VCaP (cell line): ENCODE measurements at regions not wholly inside any gene's neighbourhood (a gene's known extent, or its start where the extent isn't known, plus 50 kb on each side); places are given as distances from the start of the nearest gene placed in this dataset.

ENCODE experiments used
- H3K27ac ChIP-seq: fragments of 450-650 bp; 2 replicates; pipeline ENCODE4 v1.5.1; 2017
- TF ChIP-seq, protein P1 (sequence below): fragments of 450-650 bp; conservative IDR thresholded peaks from 2 replicates; pipeline ENCODE4 v1.5.1; 2017; ENCODE audit warnings: mild to moderate bottlenecking, moderate library complexity

- no peak overlapping the region for H3K27ac ChIP-seq
- TF ChIP-seq, protein P1, sequence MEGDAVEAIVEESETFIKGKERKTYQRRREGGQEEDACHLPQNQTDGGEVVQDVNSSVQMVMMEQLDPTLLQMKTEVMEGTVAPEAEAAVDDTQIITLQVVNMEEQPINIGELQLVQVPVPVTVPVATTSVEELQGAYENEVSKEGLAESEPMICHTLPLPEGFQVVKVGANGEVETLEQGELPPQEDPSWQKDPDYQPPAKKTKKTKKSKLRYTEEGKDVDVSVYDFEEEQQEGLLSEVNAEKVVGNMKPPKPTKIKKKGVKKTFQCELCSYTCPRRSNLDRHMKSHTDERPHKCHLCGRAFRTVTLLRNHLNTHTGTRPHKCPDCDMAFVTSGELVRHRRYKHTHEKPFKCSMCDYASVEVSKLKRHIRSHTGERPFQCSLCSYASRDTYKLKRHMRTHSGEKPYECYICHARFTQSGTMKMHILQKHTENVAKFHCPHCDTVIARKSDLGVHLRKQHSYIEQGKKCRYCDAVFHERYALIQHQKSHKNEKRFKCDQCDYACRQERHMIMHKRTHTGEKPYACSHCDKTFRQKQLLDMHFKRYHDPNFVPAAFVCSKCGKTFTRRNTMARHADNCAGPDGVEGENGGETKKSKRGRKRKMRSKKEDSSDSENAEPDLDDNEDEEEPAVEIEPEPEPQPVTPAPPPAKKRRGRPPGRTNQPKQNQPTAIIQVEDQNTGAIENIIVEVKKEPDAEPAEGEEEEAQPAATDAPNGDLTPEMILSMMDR = no peak
Observed at GRCh38 chr12:58359084-58359483, 417.7 kb downstream of the ATP23 start.

DNA sequence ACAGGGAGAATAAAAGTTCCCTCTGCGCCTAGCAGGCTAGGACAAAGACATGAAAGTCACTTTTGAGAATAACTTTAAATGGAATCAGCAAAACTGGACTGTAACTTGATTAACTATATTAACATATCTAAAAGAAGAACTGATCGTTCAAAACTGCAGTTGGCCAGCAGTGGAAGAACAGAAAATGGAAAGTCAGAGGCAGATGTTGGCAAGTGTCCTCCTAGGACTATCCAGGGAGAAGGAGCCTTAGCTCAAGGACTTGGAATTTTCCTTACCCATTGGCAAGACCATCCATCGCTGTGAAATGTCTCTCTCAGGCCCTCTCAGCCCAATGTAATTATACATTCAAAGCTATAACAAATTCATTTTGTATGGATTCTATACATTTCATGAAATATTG is 419.7 kb downstream of the ATP23 start:
- no peak overlapping the region for H3K27ac ChIP-seq
- TF ChIP-seq, protein P1 = no peak

DNA sequence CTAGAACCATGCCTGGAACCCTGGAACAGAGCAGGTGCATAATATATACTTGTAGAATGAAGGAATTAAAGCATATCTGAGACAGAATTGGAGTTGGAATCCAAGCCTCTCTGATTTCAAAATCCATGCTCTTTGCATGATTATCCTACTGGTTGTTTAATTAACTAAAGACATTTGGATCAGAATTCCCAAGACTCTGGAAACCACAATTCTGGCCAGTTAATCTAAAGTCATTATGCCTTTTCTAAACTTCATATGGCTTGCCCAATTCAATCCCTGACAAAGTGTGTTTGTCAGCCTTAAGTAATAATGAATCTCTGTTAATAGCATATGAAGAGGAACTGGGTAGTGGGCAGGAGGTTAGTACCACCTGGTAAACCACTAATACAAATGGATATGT is 422.6 kb downstream of the ATP23 start:
- H3K27ac ChIP-seq = no peak overlapping the region
- TF ChIP-seq, protein P1 = no peak

- no peak overlapping the region for H3K27ac ChIP-seq
- TF ChIP-seq, protein P1 = no peak
Observed at GRCh38 chr12:58364389-58365086, 423.2 kb downstream of the ATP23 start.

DNA sequence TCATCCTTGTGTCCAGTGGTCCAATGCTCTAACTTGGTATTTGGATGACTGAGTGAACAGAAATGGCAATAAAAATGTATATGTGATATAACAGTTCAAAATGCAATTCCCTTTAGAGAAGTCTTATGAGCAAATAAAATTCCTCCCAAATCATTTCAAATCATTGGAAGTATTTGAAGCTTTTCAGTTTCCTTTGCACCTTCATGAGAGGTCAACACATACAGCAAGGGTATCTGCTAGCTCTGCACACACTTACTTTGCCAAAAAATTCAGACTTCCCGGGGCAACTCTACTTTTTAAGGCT is 423.7 kb downstream of the ATP23 start:
- TF ChIP-seq, protein P1 = no peak

GRCh38 chr12:58367041-58367440 is 425.7 kb downstream of the ATP23 start:
- no peak overlapping the region for H3K27ac ChIP-seq
- TF ChIP-seq, protein P1 = no peak

More for the DNA sequence above, 423.7 kb downstream of the ATP23 start:
- no peak overlapping the region for H3K27ac ChIP-seq

DNA sequence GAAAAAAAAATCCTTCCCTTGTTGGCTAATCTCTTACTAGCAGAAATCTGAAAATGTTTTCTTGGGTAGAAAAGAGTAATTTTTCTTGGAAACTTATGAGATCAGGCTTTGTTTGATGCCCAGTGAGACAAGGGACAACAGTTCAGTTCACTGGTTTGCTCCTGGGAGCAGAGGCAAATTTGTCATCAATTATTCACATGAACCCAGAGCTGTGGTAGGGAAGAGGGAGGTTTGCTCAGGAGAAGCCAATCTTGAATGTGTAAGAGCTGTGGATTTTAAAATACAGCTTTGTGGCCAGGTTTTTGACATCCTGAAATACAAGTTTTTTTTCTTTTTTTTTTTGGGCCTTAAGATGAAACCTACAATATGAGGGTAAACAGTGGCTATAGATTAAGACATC is 426.6 kb downstream of the ATP23 start:
- no peak overlapping the region for H3K27ac ChIP-seq
- TF ChIP-seq, protein P1 = no peak

DNA sequence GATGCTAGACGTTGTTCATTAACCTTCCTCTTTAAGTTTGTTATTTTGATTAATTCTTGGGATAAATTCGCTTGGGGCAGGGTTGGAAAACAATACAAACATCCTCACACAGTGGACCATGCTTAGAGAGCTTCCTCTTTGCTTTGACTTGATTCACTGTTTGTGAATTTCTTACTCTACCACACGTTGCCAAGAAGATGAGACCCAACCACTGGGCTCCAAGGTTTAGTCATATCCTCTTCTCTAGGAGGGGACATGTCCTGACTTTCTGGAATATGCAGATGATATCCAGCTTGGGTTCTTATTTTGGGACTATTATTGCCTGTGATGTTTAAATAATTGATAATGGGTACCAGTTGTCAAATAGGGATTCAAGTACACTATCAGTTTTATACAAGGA is 428.2 kb downstream of the ATP23 start:
- no peak overlapping the region for H3K27ac ChIP-seq
- TF ChIP-seq, protein P1 = no peak
